ENCODE measurements at regions not wholly inside any gene's neighbourhood (a gene's known extent, or its start where the extent isn't known, plus 50 kb on each side); places are given as distances from the start of the nearest gene placed in this dataset.

- no peaks in the 10 kb centered on the region for H3K27me3 ChIP-seq
- WGBS, 2 donors (ENCODE audit: low coverage in 1 of 2) = 57 to 82% methylated on average over 1 of the region's 1 CpG
- no peak for TF ChIP-seq EP300 (IDR thresholded peaks at IDR 0.05)
- TF ChIP-seq POLR2AphosphoS5 (IDR thresholded peaks at IDR 0.05) = no peak
- TF ChIP-seq POLR2A (IDR thresholded peaks at IDR 0.05) = no peak
- TF ChIP-seq CTCF (IDR thresholded peaks at IDR 0.05) = no peak
- H3K4me3 ChIP-seq = no peak overlapping the region
- H3K27ac ChIP-seq = no peak overlapping the region
- no peaks in the 10 kb centered on the region for H3K36me3 ChIP-seq
- H3K4me1 ChIP-seq = no peaks in the 10 kb centered on the region
- no peaks in the 10 kb centered on the region for H3K9me3 ChIP-seq
- ATAC-seq = no peak
Measured at GRCh38 chr20:52364405-52364804, 172.8 kb upstream of the ZFP64 start.

DNA sequence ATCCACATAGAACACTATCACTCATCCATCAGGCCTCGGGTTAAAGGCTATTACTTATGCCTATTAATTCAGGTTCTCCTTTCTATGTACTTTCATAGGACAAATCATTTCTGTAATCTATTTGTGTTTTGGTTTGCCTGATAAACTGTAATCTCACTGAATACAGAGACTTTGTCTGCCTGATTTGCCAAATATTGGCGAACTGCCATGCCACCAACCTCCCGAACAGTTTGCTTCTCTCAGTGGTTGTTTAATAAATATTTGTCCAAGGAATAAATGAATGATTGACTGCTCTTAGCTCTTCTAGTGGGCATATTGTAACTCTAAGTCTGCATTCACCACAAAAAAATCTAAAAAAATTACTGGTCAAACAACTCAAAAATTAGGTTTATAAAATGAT, 170.1 kb upstream of the ZFP64 start:
- H3K36me3 ChIP-seq = no peaks in the 10 kb centered on the region
- no peak overlapping the region for H3K27ac ChIP-seq
- ATAC-seq = no peak
- no peak overlapping the region for H3K4me3 ChIP-seq
- no peaks in the 10 kb centered on the region for H3K4me1 ChIP-seq
- H3K9me3 ChIP-seq = peaks cover 0 to 7% (median 0%) of the 10 kb centered on the region in 3 donors
- WGBS, 2 donors (ENCODE audit: low coverage in 1 of 2) = 78% methylated on average over 3 of the region's 3 CpGs; no CpG with 5 or more reads in 1 of the 2 donors
- no peak for TF ChIP-seq CTCF (IDR thresholded peaks at IDR 0.05)
- no peak for TF ChIP-seq POLR2A (IDR thresholded peaks at IDR 0.05)
- no peak for TF ChIP-seq EP300 (IDR thresholded peaks at IDR 0.05)
- TF ChIP-seq POLR2AphosphoS5 (IDR thresholded peaks at IDR 0.05) = no peak
- no peaks in the 10 kb centered on the region for H3K27me3 ChIP-seq

DNA sequence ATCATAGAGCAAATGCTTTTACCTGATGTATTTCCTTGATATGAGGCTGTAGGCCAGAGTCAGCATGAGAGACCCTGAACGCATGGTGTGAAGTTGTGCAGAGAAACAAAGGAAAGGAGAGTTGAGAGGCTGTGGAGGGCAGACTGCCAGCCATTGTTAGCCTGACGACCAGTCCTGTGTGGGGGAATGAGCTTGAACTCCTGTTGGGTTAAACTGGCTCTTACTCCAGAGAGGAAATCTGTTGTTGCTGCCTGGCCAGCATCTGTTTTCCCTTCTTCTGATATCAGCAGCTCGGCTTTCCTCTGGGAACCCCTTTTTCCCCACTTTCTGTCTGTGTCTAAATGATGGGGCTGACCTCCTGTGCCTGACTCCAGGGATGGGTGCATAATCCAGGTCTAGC, 158.2 kb upstream of the ZFP64 start:
- no peak overlapping the region for H3K4me3 ChIP-seq
- no peak overlapping the region for H3K27ac ChIP-seq
- H3K9me3 ChIP-seq = peaks cover 0 to 10% (median 0%) of the 10 kb centered on the region in 3 donors
- 59 to 60% methylated on average over 1 to 3 of the region's 3 CpGs for WGBS, 2 donors (ENCODE audit: low coverage in 1 of 2)
- H3K36me3 ChIP-seq = no peaks in the 10 kb centered on the region
- TF ChIP-seq POLR2A (IDR thresholded peaks at IDR 0.05) = no peak
- no peak for TF ChIP-seq EP300 (IDR thresholded peaks at IDR 0.05)
- TF ChIP-seq CTCF (IDR thresholded peaks at IDR 0.05) = no peak
- TF ChIP-seq POLR2AphosphoS5 (IDR thresholded peaks at IDR 0.05) = no peak
- H3K27me3 ChIP-seq = no peaks in the 10 kb centered on the region
- H3K4me1 ChIP-seq = no peaks in the 10 kb centered on the region
- ATAC-seq = no peak

GRCh38 chr20:52348434-52348833, 156.9 kb upstream of the ZFP64 start:
- no peak overlapping the region for H3K4me3 ChIP-seq
- H3K27ac ChIP-seq = no peak overlapping the region
- H3K36me3 ChIP-seq = no peaks in the 10 kb centered on the region
- 25 to 64% methylated on average over 1 to 2 of the region's 2 CpGs for WGBS, 2 donors (ENCODE audit: low coverage in 1 of 2)
- TF ChIP-seq CTCF (IDR thresholded peaks at IDR 0.05) (no peak), EP300 (IDR thresholded peaks at IDR 0.05) (no peak), POLR2A (IDR thresholded peaks at IDR 0.05) (no peak), POLR2AphosphoS5 (IDR thresholded peaks at IDR 0.05) (no peak)
- no peaks in the 10 kb centered on the region for H3K4me1 ChIP-seq
- peaks cover 0 to 8% (median 0%) of the 10 kb centered on the region in 3 donors for H3K9me3 ChIP-seq
- H3K27me3 ChIP-seq = no peaks in the 10 kb centered on the region
- no peak for ATAC-seq

- H3K9me3 ChIP-seq = peaks cover 0 to 8% (median 0%) of the 10 kb centered on the region in 3 donors
- TF ChIP-seq POLR2AphosphoS5 (IDR thresholded peaks at IDR 0.05) (no peak), EP300 (IDR thresholded peaks at IDR 0.05) (no peak), POLR2A (IDR thresholded peaks at IDR 0.05) (no peak), CTCF (IDR thresholded peaks at IDR 0.05) (no peak)
- no peaks in the 10 kb centered on the region for H3K36me3 ChIP-seq
- H3K4me1 ChIP-seq = no peaks in the 10 kb centered on the region
- WGBS, 2 donors (ENCODE audit: low coverage in 1 of 2) = 75 to 85% methylated on average over 1 to 2 of the region's 2 CpGs
- ATAC-seq = no peak
- no peaks in the 10 kb centered on the region for H3K27me3 ChIP-seq
- H3K27ac ChIP-seq = no peak overlapping the region
- no peak overlapping the region for H3K4me3 ChIP-seq
Measured at GRCh38 chr20:52346797-52347196, 155.2 kb upstream of the ZFP64 start.

Measured in gastroesophageal sphincter (tissue), 4 donors.